Endodermal cell (in vitro differentiated cells): ENCODE measurements at regions not wholly inside any gene's neighbourhood (a gene's known extent, or its start where the extent isn't known, plus 50 kb on each side); places are given as distances from the start of the nearest gene placed in this dataset.
"Not testable (repeated sequence)": the region's sequence is repeated elsewhere in the genome, so short reads cannot be mapped to it uniquely, and the experiment has no call there.

Source experiments
- DNase-seq: peaks from one replicate; pipeline ENCODE4 v3.0.0-alpha.2; 2017
- H3K27ac ChIP-seq: 2 replicates; pipeline ENCODE4 v1.5.1; 2013; ENCODE audit warnings: mild to moderate bottlenecking, low read depth, low read length, moderate library complexity
- H3K27me3 ChIP-seq: 2 replicates; pipeline ENCODE4 v1.6.1; 2013; ENCODE audit warnings: mild to moderate bottlenecking, low read length, moderate library complexity; ENCODE audit not compliant: insufficient read depth, control insufficient read depth, poor library complexity, severe bottlenecking
- H3K36me3 ChIP-seq: 2 replicates; pipeline ENCODE4 v1.7.0; 2013; ENCODE audit warnings: mild to moderate bottlenecking, low read length, moderate library complexity; ENCODE audit not compliant: control insufficient read depth, insufficient read depth
- H3K4me1 ChIP-seq: one replicate; pipeline ENCODE4 v1.7.0; 2013; ENCODE audit warnings: low read length; ENCODE audit not compliant: control insufficient read depth, insufficient read depth
- H3K4me3 ChIP-seq: 2 replicates; pipeline ENCODE4 v1.5.1; 2013; ENCODE audit warnings: mild to moderate bottlenecking, low read length, moderate library complexity
- H3K9ac ChIP-seq: 2 replicates; pipeline ENCODE4 v1.6.1; 2013; ENCODE audit warnings: mild to moderate bottlenecking, low read length, moderate library complexity; ENCODE audit not compliant: poor library complexity, severe bottlenecking; ENCODE audit errors: extremely low read depth
- H3K9me3 ChIP-seq: 2 replicates; pipeline ENCODE4 v1.6.1; 2013; ENCODE audit warnings: mild to moderate bottlenecking, low read length, moderate library complexity; ENCODE audit not compliant: control insufficient read depth
- H3K27ac Mint-ChIP-seq: 2 replicates; pipeline ENCODE4 v1.8.0; 2020; ENCODE audit warnings: mixed read lengths
- H3K27me3 Mint-ChIP-seq: 2 replicates; pipeline ENCODE4 v1.8.0; 2021; ENCODE audit warnings: mild to moderate bottlenecking, mixed read lengths; ENCODE audit not compliant: insufficient read depth
- H3K36me3 Mint-ChIP-seq: 2 replicates; pipeline ENCODE4 v1.8.0; 2020; ENCODE audit warnings: low read depth, mixed read lengths
- H3K4me1 Mint-ChIP-seq: 2 replicates; pipeline ENCODE4 v1.8.0; 2020; ENCODE audit warnings: mixed read lengths
- H3K4me3 Mint-ChIP-seq: 2 replicates; pipeline ENCODE4 v1.8.0; 2020; ENCODE audit warnings: mild to moderate bottlenecking, moderate library complexity, mixed read lengths
- H3K9me3 Mint-ChIP-seq: 2 replicates; pipeline ENCODE4 v1.8.0; 2020; ENCODE audit warnings: mild to moderate bottlenecking, mixed read lengths
- WGBS, 2 experiments: methylation state at CpG; one replicate each; pipeline versions ENCODE4 v1.1.5 to v1.1.7; 2013; ENCODE audit warnings: missing lambda C conversion rate in 2 of 2, mixed read lengths in 1 of 2; ENCODE audit not compliant: insufficient coverage in 1 of 2, insufficient read length in 1 of 2; 5-methylcytosine and 5-hydroxymethylcytosine counted together
- TF ChIP-seq, protein P1 (sequence below): fragments of 200-600 bp; sonication (generic); conservative IDR thresholded peaks from 2 replicates; pipeline ENCODE4 v1.5.0; 2021; ENCODE audit warnings: antibody characterized with exemption, mild to moderate bottlenecking

DNA sequence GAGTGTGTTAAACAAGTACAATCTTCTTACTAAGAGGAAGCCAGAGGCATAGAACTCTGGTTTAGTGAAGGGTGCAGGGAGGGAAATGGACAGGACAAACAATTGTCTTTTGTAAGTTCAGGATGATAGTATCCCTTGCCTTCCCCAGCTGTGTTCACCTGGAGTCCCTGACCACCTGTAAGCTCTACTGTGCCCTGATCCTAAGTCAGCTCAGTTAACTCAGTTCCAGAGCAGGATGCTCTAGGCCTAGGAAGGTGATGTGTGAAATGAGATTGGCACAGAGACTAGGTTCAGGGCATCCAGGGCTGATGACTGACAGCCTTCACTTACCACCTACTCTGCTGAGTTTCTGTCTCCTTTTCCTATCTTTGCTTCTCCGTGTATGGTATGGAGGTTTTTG lies 333.0 kb downstream of the SUCLG1 start:
- no peak overlapping the region for H3K27ac ChIP-seq
- Mint-ChIP-seq H3K9me3 (peaks cover 4% of the 10 kb centered on the region), H3K27ac (no peak overlapping the region), H3K4me3 (no peak overlapping the region), H3K4me1 (no peaks in the 10 kb centered on the region), H3K36me3 (no peaks in the 10 kb centered on the region), H3K27me3 (peaks cover 13% of the 10 kb centered on the region)
- no peak overlapping the region for H3K9ac ChIP-seq
- TF ChIP-seq, protein P1, sequence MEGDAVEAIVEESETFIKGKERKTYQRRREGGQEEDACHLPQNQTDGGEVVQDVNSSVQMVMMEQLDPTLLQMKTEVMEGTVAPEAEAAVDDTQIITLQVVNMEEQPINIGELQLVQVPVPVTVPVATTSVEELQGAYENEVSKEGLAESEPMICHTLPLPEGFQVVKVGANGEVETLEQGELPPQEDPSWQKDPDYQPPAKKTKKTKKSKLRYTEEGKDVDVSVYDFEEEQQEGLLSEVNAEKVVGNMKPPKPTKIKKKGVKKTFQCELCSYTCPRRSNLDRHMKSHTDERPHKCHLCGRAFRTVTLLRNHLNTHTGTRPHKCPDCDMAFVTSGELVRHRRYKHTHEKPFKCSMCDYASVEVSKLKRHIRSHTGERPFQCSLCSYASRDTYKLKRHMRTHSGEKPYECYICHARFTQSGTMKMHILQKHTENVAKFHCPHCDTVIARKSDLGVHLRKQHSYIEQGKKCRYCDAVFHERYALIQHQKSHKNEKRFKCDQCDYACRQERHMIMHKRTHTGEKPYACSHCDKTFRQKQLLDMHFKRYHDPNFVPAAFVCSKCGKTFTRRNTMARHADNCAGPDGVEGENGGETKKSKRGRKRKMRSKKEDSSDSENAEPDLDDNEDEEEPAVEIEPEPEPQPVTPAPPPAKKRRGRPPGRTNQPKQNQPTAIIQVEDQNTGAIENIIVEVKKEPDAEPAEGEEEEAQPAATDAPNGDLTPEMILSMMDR = no peak
- DNase-seq = no peak
- no peaks in the 10 kb centered on the region for H3K4me1 ChIP-seq
- no peaks in the 10 kb centered on the region for H3K9me3 ChIP-seq
- peaks cover 47% of the 10 kb centered on the region for H3K27me3 ChIP-seq
- no peak overlapping the region for H3K4me3 ChIP-seq
- WGBS, 2 experiments = 100% methylated on average over 1 of the region's 1 CpG; no CpG with 5 or more reads in 1 of the 2 experiments
- H3K36me3 ChIP-seq = no peaks in the 10 kb centered on the region

DNA sequence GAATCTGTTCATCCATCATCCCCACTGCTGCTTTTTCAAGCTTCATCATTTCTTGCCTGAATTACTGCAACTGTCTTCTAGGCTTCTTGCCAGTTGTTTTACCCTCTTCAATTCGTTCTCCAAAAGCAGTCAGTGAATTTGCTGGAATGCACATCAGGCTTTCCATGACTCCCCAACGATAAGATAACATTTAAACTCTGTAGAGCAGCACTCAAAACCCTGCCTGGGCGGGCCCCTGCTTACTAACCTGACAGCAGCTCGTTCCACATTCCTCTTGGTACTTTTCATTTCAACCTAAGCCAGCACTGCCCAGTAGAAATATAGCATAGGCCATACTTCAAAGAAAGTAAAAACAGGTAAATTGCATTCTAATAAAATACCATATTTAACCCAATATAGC lies 342.9 kb downstream of the SUCLG1 start:
- H3K4me1 Mint-ChIP-seq = no peaks in the 10 kb centered on the region
- H3K36me3 Mint-ChIP-seq = no peaks in the 10 kb centered on the region
- H3K4me3 ChIP-seq = no peak overlapping the region
- peaks cover 33% of the 10 kb centered on the region for H3K27me3 ChIP-seq
- H3K27me3 Mint-ChIP-seq = peaks cover 10% of the 10 kb centered on the region
- H3K4me1 ChIP-seq = no peaks in the 10 kb centered on the region
- no peak for DNase-seq
- TF ChIP-seq, protein P1 = no peak
- no peaks in the 10 kb centered on the region for H3K36me3 ChIP-seq
- H3K4me3 Mint-ChIP-seq = no peak overlapping the region
- peaks cover 6% of the 10 kb centered on the region for H3K9me3 ChIP-seq
- peaks cover 8% of the 10 kb centered on the region for H3K9me3 Mint-ChIP-seq
- no peak overlapping the region for H3K27ac Mint-ChIP-seq
- H3K9ac ChIP-seq = no peak overlapping the region
- no peak overlapping the region for H3K27ac ChIP-seq
- 87 to 89% methylated on average over 4 of the region's 4 CpGs for WGBS, 2 experiments

DNA sequence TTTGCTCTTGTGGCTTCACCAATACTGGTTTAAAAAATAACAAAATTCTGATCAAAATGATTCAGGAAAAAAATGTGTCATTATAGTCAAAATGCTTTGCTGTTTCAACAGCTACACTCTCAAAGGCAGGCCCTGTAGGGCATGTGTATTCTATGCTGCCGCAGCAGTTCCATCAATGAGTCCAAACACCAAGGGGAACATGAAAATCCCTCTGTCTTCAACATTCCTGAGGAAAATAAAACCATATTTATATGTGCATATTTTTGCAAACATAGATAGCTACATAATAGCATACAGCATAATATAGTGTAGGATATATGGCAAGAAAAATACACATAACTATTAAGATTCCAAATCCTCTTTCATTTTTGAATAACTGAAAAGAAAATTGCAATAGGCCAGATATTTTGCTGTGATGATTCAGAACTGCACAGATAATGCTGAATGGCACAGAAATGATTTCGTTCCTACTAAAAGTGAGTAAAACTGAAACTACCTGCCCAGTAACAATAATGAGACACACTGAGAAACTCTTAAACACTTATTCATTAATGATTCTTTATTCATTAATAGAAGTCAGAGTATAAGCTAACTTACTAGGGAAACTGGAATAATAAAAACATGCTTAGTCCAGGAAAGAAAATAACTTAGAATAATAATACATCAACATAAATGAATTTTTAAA lies 343.8 kb downstream of the SUCLG1 start:
- Histone ChIP-seq H3K4me3 (no peak overlapping the region), H3K27me3 (peaks cover 25% of the 10 kb centered on the region), H3K9me3 (peaks cover 6% of the 10 kb centered on the region), H3K9ac (no peak overlapping the region), H3K36me3 (no peaks in the 10 kb centered on the region), H3K27ac (no peak overlapping the region), H3K4me1 (no peaks in the 10 kb centered on the region)
- H3K27ac Mint-ChIP-seq = no peak overlapping the region
- WGBS, 2 experiments = 50 to 100% methylated on average over 1 to 2 of the region's 2 CpGs
- no peak overlapping the region for H3K4me3 Mint-ChIP-seq
- H3K4me1 Mint-ChIP-seq = no peaks in the 10 kb centered on the region
- no peak for DNase-seq
- TF ChIP-seq, protein P1 = no peak
- no peaks in the 10 kb centered on the region for H3K36me3 Mint-ChIP-seq
- H3K9me3 Mint-ChIP-seq = peaks cover 8% of the 10 kb centered on the region
- H3K27me3 Mint-ChIP-seq = peaks cover 9% of the 10 kb centered on the region

DNA sequence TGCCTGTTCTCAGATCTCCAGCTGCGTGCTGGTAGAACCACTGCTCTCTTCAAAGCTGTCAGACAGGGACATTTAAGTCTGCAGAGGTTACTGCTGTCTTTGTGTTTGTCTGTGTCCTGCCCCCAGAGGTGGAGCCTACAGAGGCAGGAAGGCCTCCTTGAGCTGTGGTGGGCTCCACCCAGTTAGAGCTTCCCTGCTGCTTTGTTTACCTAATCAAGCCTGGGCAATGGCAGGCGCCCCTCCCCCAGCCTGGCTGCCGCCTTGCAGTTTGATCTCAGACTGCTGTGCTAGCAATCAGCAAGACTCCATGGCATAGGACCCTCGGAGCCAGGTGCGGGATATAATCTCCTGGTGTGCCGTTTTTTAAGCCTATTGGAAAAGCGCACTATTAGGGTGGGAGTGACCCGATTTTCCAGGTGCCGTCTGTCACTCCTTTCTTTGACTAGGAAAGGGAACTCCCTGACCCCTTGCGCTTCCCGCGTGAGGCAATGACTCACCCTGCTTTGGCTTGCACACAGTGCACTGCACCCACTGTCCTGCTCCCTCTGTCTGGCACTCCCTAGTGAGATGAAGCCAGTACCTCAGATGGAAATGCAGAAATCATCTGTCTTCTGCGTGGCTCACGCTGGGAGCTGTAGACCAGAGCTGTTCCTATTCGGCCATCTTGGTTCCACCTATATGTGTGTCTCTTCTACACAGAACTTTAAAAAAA lies 355.1 kb downstream of the SUCLG1 start:
- H3K4me1 Mint-ChIP-seq, H3K27ac Mint-ChIP-seq, DNase-seq, H3K9ac ChIP-seq, H3K27me3 ChIP-seq, H3K27ac ChIP-seq, H3K4me1 ChIP-seq, H3K36me3 Mint-ChIP-seq, H3K4me3 Mint-ChIP-seq, H3K36me3 ChIP-seq, H3K27me3 Mint-ChIP-seq: not testable (repeated sequence)
- peaks cover 47% of the 10 kb centered on the region for H3K9me3 Mint-ChIP-seq
- 94 to 96% methylated on average over 12 to 15 of the region's 15 CpGs for WGBS, 2 experiments
- H3K9me3 ChIP-seq = peaks cover 29% of the 10 kb centered on the region
- peak overlapping the region; percentile 49 for H3K4me3 ChIP-seq
